ENCODE measurements at regions not wholly inside any gene's neighbourhood (a gene's known extent, or its start where the extent isn't known, plus 50 kb on each side); places are given as distances from the start of the nearest gene placed in this dataset.

GRCh38 chr14:28599605-28600004, 167.0 kb upstream of the FOXG1 start:
- Mint-ChIP-seq H3K27me3 (ENCODE audit: low read depth, poor library complexity) (peaks cover 4% of the 10 kb centered on the region), H3K4me3 (no peak overlapping the region), H3K9me3 (no peaks in the 10 kb centered on the region), H3K36me3 (ENCODE audit: low read depth) (no peaks in the 10 kb centered on the region), H3K4me1 (no peaks in the 10 kb centered on the region), H3K27ac (no peak overlapping the region)
- no peak for DNase-seq
- no peak for TF ChIP-seq CTCF (IDR thresholded peaks at IDR 0.05)

GRCh38 chr14:28603606-28604005, 163.0 kb upstream of the FOXG1 start:
- no peak for DNase-seq
- TF ChIP-seq CTCF (IDR thresholded peaks at IDR 0.05), result no peak
- Mint-ChIP-seq H3K36me3 (ENCODE audit: low read depth) (no peaks in the 10 kb centered on the region), H3K4me1 (no peaks in the 10 kb centered on the region), H3K9me3 (no peaks in the 10 kb centered on the region), H3K27me3 (ENCODE audit: low read depth, poor library complexity) (peaks cover 7% of the 10 kb centered on the region), H3K4me3 (no peak overlapping the region), H3K27ac (no peak overlapping the region)

GRCh38 chr14:28607661-28608060, 158.9 kb upstream of the FOXG1 start:
- Mint-ChIP-seq H3K9me3 (no peaks in the 10 kb centered on the region), H3K27me3 (ENCODE audit: low read depth, poor library complexity) (peaks cover 4% of the 10 kb centered on the region), H3K27ac (no peak overlapping the region), H3K4me1 (no peaks in the 10 kb centered on the region), H3K36me3 (ENCODE audit: low read depth) (no peaks in the 10 kb centered on the region), H3K4me3 (no peak overlapping the region)
- TF ChIP-seq CTCF (IDR thresholded peaks at IDR 0.05), result no peak
- DNase-seq, result no peak

- no peaks in the 10 kb centered on the region for H3K4me1 Mint-ChIP-seq
- no peaks in the 10 kb centered on the region for H3K36me3 Mint-ChIP-seq (ENCODE audit: low read depth)
- no peak overlapping the region for H3K4me3 Mint-ChIP-seq
- H3K9me3 Mint-ChIP-seq, result no peaks in the 10 kb centered on the region
- DNase-seq, result no peak
- no peak for TF ChIP-seq CTCF (IDR thresholded peaks at IDR 0.05)
- peaks cover 4% of the 10 kb centered on the region for H3K27me3 Mint-ChIP-seq (ENCODE audit: low read depth, poor library complexity)
- H3K27ac Mint-ChIP-seq, result no peak overlapping the region
These were observed 158.1 kb upstream of the FOXG1 start for GRCh38 chr14:28608443-28608842.

GRCh38 chr14:28608851-28609828, 157.4 kb upstream of the FOXG1 start:
- peak; percentile 77 for DNase-seq
- no peak overlapping the region for H3K27ac Mint-ChIP-seq
- TF ChIP-seq CTCF (IDR thresholded peaks at IDR 0.05), result peak; percentile 85
- no peaks in the 10 kb centered on the region for H3K9me3 Mint-ChIP-seq
- peaks cover 4% of the 10 kb centered on the region for H3K27me3 Mint-ChIP-seq (ENCODE audit: low read depth, poor library complexity)
- no peaks in the 10 kb centered on the region for H3K36me3 Mint-ChIP-seq (ENCODE audit: low read depth)
- H3K4me3 Mint-ChIP-seq, result no peak overlapping the region
- H3K4me1 Mint-ChIP-seq, result no peaks in the 10 kb centered on the region

- no peak overlapping the region for H3K27ac Mint-ChIP-seq
- peaks cover 4% of the 10 kb centered on the region for H3K27me3 Mint-ChIP-seq (ENCODE audit: low read depth, poor library complexity)
- H3K9me3 Mint-ChIP-seq, result peaks cover 8% of the 10 kb centered on the region
These were observed 154.2 kb upstream of the FOXG1 start for GRCh38 chr14:28612414-28612813.

More at GRCh38 chr14:28612414-28612813, 154.2 kb upstream of the FOXG1 start:
- no peak for TF ChIP-seq CTCF (IDR thresholded peaks at IDR 0.05)
- Mint-ChIP-seq H3K36me3 (ENCODE audit: low read depth) (no peaks in the 10 kb centered on the region), H3K4me3 (no peak overlapping the region), H3K4me1 (no peaks in the 10 kb centered on the region)
- DNase-seq, result no peak

Data from nephron progenitor cell (in vitro differentiated cells).